ENCODE measurements at regions not wholly inside any gene's neighbourhood (a gene's known extent, or its start where the extent isn't known, plus 50 kb on each side); places are given as distances from the start of the nearest gene placed in this dataset.

- no peak for DNase-seq
Measured at GRCh38 chr9:26026423-26027100, 348.3 kb upstream of the TUSC1 start.

- no peak for DNase-seq
Measured at GRCh38 chr9:26013199-26013598, 335.0 kb upstream of the TUSC1 start.

- DNase-seq: no peak
Measured at GRCh38 chr9:26012797-26013196, 334.6 kb upstream of the TUSC1 start.

- peak; percentile 98 for DNase-seq
Measured at GRCh38 chr9:25994605-25995004, 316.4 kb upstream of the TUSC1 start.

DNA sequence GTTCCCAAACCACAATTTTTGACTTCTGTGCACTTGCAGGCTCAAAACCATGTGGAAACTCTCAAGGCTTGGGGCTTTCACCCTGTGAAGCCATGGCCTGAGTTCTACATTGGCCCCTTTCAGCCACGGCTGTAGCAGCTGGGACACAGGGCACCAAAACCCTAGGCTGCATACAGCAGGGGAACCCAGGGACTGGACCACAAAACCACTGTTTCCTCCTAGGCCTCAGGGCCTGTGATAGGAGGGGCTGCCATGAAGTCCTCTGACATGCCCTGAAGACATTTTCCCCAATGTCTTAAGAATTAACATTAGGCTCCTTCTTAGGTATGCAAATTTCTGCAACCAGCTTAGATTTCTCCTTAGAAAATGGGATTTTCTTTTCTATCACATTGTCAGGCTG is 312.1 kb upstream of the TUSC1 start:
- DNase-seq: peak; percentile 46

DNA sequence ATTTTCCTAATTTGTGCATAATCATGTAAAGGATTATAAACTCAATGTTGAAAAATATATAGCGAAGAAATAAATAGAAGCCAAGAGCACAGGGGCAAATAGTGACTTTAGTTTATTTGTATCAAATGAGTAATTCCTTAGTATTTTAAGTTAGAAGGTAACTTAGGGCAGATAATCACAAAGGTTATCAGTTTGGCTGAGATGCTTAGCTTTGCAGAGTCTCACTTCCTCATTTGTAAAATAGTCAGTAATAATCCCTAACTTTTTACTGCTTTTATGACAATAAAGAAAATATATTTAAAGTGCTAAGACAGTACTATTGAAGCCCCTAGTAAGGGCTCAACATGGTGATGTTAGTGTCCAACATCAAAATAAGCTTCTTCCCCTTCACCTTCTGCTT is 297.4 kb upstream of the TUSC1 start:
- DNase-seq: no peak

GRCh38 chr9:25964239-25964638 is 286.0 kb upstream of the TUSC1 start:
- DNase-seq: peak; percentile 56

- no peak for DNase-seq
Measured at GRCh38 chr9:25960178-25960577, 281.9 kb upstream of the TUSC1 start.

DNA sequence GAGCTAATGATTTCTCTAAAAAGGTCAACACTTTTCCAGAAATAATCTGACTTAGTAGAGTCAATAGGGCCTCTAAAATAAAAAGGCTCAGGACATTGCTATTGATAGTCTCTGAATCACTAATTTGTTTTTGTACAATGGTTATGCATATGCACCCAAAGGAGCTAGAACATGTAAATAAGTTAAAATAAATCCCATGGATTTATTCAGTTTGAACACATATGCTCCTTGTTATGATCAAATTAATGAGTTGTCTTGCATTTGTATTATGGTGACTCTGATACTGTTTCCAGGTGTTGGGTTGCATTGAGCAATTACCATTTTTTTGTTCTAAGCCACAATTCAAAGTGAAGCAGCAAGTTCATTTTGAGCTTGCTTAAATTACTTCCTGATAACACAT is 276.0 kb upstream of the TUSC1 start:
- no peak for DNase-seq

DNA sequence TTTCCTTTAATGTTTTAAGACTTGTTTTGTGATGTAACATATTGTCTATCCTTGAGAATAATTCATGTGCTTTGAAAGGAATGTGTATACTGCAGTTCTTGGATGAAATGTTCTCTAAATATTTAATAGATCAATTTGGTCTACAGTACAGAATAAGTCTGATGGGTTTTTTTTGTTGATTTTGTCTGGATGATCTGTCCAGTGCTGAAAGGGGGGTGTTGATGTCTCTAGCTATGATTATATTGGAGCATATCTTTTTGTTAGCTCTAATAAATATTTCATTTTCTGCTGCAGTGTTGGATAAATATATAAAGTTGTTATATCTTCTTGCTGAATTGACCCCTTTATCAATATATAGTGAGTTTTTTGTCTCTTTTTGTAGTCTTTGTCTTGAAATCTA is 269.9 kb upstream of the TUSC1 start:
- no peak for DNase-seq

- DNase-seq: no peak
Measured at GRCh38 chr9:25939126-25939525, 260.9 kb upstream of the TUSC1 start.

GRCh38 chr9:25936031-25936430 is 257.8 kb upstream of the TUSC1 start:
- no peak for DNase-seq

GRCh38 chr9:25935188-25935587 is 256.9 kb upstream of the TUSC1 start:
- DNase-seq: no peak

- no peak for DNase-seq
Measured at GRCh38 chr9:25918761-25919160, 240.5 kb upstream of the TUSC1 start.

DNA sequence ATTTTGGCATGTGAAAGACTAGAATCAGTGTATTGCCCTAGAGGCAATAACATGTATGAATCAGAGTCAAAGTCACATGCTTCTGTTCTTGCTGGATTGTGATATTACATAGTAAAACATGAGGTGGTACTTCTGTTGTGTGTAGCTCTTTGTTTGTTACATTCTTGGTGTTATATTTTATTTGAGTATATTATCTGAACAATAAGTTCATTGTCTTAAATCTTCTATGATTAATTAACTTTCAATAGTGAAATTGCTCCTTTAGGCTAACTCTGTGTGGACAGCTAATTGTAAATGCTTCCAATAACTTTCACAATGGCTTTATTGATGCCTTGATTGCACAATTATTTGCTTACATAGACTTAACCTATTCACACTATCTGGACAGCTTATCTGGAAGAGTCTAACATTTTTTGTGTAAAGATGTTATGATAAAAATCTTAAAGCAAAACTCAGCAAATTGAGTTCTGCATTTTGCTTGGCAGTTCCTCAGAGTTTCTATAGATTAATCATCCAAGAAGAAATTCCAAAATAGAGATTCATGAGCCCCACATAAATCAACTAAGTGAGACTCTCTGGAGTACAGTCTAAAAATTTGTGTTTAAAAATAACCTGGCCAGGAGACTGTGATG is 239.6 kb upstream of the TUSC1 start:
- no peak for DNase-seq

DNA sequence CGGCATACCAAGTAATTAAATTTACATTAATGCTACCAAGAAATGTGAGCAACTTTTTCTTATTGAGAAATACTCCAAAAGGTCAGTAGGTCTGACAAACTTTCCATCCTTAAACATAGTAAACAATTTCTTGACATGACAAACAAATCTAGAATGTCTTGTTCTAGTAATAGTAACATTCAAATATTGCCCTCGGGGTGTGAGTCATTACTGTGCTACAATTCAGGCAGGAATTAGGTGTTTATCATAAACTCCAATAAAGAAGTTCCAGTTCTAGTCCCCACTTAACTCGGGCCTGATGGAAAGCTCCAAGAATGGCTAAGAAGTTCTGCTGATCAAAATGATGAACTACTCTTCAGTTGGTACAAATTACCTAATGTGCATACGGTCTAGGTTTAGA is 235.6 kb upstream of the TUSC1 start:
- DNase-seq: no peak

GRCh38 chr9:25904701-25905100 is 226.5 kb upstream of the TUSC1 start:
- no peak for DNase-seq

DNA sequence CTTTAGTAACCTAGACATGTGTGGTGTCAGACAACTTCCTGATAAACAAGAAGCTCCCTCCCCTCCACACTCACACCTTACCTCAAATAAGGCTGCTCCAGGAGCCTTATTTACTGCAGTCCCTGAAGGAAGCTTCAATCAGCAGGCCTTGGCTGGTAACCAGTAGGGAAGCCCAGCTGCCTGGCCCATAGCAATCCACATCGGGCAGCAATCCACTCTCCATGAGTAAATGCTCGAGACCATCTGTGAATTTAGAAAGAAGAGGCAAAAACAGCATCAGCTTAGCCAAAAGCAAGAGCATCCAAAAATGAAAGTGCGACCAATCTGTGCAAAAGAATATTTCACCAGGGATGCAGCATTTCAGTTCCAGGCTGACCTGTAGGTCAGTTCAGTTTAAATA is 213.3 kb upstream of the TUSC1 start:
- DNase-seq: no peak

DNA sequence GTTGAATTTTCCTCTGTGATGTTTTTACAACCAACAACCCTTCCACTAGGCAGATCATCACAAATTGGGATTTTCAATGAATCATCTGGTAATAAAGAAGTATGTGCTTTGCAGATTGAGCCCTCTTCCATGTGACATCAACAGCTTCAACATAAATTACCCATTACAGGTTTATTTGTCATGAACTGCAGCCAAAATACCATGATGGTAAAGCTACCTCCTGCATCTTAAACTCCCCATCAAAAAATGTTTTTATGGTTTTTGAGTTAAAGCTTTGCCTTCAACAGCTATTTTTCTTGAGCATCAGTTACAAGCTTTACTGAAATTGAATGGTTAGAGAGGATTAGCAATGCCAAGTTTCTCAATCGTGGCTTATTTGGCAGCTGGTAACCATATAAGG is 211.4 kb upstream of the TUSC1 start:
- DNase-seq: no peak

DNA sequence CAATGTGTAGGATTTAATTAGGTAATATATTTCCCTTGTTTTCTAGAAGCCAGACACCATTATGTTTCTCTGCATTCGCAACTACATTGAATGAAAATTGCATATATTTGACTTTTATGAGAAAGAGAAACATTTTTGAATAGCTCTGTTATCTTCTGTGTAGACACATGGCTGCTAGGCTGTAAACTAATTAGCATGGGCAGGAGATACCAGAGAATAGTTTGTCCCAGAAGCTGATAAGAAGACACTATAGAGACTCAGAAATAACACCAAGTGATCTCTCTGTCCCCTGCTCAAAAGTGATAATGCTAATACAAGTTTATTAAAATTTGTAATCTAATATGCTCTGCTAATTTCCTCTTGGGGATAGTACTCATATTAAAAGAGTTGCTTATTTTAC is 198.0 kb upstream of the TUSC1 start:
- no peak for DNase-seq

- DNase-seq: no peak
Measured at GRCh38 chr9:25864509-25864908, 186.3 kb upstream of the TUSC1 start.

GRCh38 chr9:25861421-25861820 is 183.2 kb upstream of the TUSC1 start:
- DNase-seq: no peak

- no peak for DNase-seq
Measured at GRCh38 chr9:25857147-25857546, 178.9 kb upstream of the TUSC1 start.

GRCh38 chr9:25850803-25851202 is 172.6 kb upstream of the TUSC1 start:
- no peak for DNase-seq

DNA sequence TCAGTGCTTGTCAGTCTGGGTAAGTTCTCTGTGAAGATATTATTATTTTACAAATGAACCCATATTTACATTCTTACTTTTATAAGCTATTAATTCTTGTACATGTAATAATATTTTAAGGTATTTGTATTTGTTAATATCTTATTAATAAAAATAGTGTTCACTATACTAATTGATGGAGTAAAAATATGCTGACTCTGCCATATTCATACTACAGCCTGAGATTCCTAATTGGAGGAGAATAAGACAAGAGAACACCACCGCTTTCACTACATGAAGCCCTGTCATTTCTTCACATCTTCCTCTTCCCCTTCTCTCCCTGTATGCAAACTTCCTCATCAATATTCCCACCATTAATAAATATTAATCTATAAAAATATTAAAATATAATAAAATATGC is 167.6 kb upstream of the TUSC1 start:
- DNase-seq: no peak

Measured in GF-D8 (cell line).